Loucy (cell line): ENCODE measurements at regions not wholly inside any gene's neighbourhood (a gene's known extent, or its start where the extent isn't known, plus 50 kb on each side); places are given as distances from the start of the nearest gene placed in this dataset.

ENCODE experiments used
- CTCF ChIP-seq: fragments of 200-600 bp; sonication (generic); conservative IDR thresholded peaks from 2 replicates; pipeline ENCODE4 v1.5.1; 2014; ENCODE audit warnings: mild to moderate bottlenecking, antibody characterized with exemption, low read length
- EZH2phosphoT487 ChIP-seq: fragments of 200-600 bp; IDR thresholded peaks from 2 replicates; pipeline ENCODE4 v1.6.1; 2018; ENCODE audit warnings: antibody characterized with exemption, mild to moderate bottlenecking, moderate library complexity, borderline replicate concordance

GRCh38 chr4:188804861-188805260 lies 665.6 kb downstream of the TRIML1 start:
- TF ChIP-seq CTCF (no peak), EZH2phosphoT487 (no peak)
